Transverse colon (tissue), 4 donors: ENCODE measurements at regions not wholly inside any gene's neighbourhood (a gene's known extent, or its start where the extent isn't known, plus 50 kb on each side); places are given as distances from the start of the nearest gene placed in this dataset.

Experiments
- DNase-seq: peaks from one replicate; pipeline ENCODE4 v3.0.0-alpha.2; 2019
- H3K27ac ChIP-seq, 4 donors: fragments of 200-600 bp; sonication (generic); 2 replicates each; pipeline ENCODE4 v1.5.1; 2016 to 2018; ENCODE audit warnings: inconsistent platforms in 4 of 4
- H3K27me3 ChIP-seq: fragments of 200-600 bp; sonication (generic); 2 replicates; pipeline ENCODE4 v1.5.1; 2017; ENCODE audit warnings: inconsistent platforms
- H3K36me3 ChIP-seq, 4 donors: fragments of 200-600 bp; sonication (generic); 2 replicates each; pipeline ENCODE4 v1.5.1; 2017 to 2019; ENCODE audit warnings: inconsistent platforms in 4 of 4
- H3K4me1 ChIP-seq, 4 donors: fragments of 200-600 bp; sonication (generic); 2 replicates each; pipeline ENCODE4 v1.5.1; 2017 to 2020; ENCODE audit warnings: inconsistent platforms in 4 of 4
- H3K4me3 ChIP-seq, 4 donors: fragments of 200-600 bp; sonication (generic); 1 replicate in 1 of 4; 2 replicates in 3 of 4; pipeline versions ENCODE4 v1.5.1 to v1.6.1; 2017 to 2019; ENCODE audit warnings: inconsistent platforms in 4 of 4
- H3K9me3 ChIP-seq, 2 donors: fragments of 200-600 bp; sonication (generic); 2 replicates each; pipeline ENCODE4 v1.5.1; 2017 to 2019; ENCODE audit warnings: inconsistent platforms in 2 of 2
- EP300 ChIP-seq: sonication (generic); formaldehyde crosslinking; IDR thresholded peaks from one replicate; pipeline ENCODE4 v1.6.1; 2017; ENCODE audit warnings: antibody characterized with exemption, low read depth
- POLR2A ChIP-seq: fragments of 450-650 bp; IDR thresholded peaks from one replicate; pipeline ENCODE4 v1.6.1; 2016; ENCODE audit warnings: antibody characterized with exemption, mild to moderate bottlenecking, moderate library complexity
- POLR2AphosphoS5 ChIP-seq, 3 donors: sonication (generic); formaldehyde crosslinking; IDR thresholded peaks; one replicate each; pipeline ENCODE4 v1.6.1; 2016; ENCODE audit warnings: antibody characterized with exemption in 3 of 3
- WGBS, 2 donors: methylation state at CpG; one replicate each; pipeline ENCODE4 v1.1.5; 2018; ENCODE audit warnings: low coverage in 1 of 2; 5-methylcytosine and 5-hydroxymethylcytosine counted together
- in situ Hi-C, 4 donors: fragments of 200-750 bp; cut with MboI; loops; one replicate each; pipeline versions ENCODE4 v1.15.0 to v1.15.1; 2017; ENCODE audit warnings: low sequenced_read_pairs in 3 of 4, low pct_ligation_motif_present in 1 of 4, low pct_unique_long_range_greater_than_20kb in 1 of 4
- intact Hi-C: fragments of 100-400 bp; cut with DNase I; formaldehyde crosslinking; loops from one replicate; pipeline ENCODE4 v1.15.1; 2023; ENCODE audit warnings: low total_unique reads
- TF ChIP-seq, protein P1 (sequence below), 5 experiments: fragments of 200-600 bp in 3 of 5; fragments of 450-650 bp in 2 of 5; sonication (generic) in 3 of 5; IDR thresholded peaks; 1 replicate in 2 of 5; 2 replicates in 3 of 5; pipeline ENCODE4 v1.5.1; 2016 to 2017; ENCODE audit warnings: antibody characterized with exemption in 5 of 5, inconsistent platforms in 3 of 5, mild to moderate bottlenecking in 2 of 5, moderate library complexity in 1 of 5

DNA sequence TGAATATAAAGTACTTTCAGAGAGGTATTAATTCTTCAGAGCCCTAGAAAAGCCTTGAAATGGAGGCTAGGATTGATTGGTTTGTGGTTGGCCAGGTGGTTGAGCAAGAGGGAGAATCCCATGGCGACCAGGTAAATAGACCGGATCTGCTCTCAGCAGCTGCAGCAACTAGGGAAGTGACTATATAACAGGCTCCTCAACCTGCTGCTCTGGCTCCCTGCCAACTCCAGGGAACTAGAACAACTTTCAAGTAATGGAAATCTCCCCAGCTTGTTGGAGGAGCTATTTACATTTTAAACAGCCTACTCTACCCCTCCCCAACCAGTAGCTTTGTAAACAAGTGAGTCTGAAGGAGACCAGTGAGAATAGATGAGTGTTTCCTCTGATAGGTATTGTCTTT, 121.8 kb upstream of the CADM2 start:
- H3K9me3 ChIP-seq: no peaks in the 10 kb centered on the region
- DNase-seq: no peak
- H3K27me3 ChIP-seq: no peaks in the 10 kb centered on the region
- H3K27ac ChIP-seq: no peak overlapping the region
- 0 to 13% methylated on average over 2 of the region's 2 CpGs for WGBS, 2 donors
- no peak overlapping the region for H3K4me3 ChIP-seq
- no peaks in the 10 kb centered on the region for H3K36me3 ChIP-seq
- TF ChIP-seq POLR2AphosphoS5 (IDR thresholded peaks at IDR 0.05) (no peak), EP300 (no peak), POLR2A (no peak)
- TF ChIP-seq, protein P1, sequence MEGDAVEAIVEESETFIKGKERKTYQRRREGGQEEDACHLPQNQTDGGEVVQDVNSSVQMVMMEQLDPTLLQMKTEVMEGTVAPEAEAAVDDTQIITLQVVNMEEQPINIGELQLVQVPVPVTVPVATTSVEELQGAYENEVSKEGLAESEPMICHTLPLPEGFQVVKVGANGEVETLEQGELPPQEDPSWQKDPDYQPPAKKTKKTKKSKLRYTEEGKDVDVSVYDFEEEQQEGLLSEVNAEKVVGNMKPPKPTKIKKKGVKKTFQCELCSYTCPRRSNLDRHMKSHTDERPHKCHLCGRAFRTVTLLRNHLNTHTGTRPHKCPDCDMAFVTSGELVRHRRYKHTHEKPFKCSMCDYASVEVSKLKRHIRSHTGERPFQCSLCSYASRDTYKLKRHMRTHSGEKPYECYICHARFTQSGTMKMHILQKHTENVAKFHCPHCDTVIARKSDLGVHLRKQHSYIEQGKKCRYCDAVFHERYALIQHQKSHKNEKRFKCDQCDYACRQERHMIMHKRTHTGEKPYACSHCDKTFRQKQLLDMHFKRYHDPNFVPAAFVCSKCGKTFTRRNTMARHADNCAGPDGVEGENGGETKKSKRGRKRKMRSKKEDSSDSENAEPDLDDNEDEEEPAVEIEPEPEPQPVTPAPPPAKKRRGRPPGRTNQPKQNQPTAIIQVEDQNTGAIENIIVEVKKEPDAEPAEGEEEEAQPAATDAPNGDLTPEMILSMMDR (IDR thresholded peaks at IDR 0.05): no peak
- intact Hi-C loops (no loop called here), in situ Hi-C loops (no loop called here)
- no peaks in the 10 kb centered on the region for H3K4me1 ChIP-seq

DNA sequence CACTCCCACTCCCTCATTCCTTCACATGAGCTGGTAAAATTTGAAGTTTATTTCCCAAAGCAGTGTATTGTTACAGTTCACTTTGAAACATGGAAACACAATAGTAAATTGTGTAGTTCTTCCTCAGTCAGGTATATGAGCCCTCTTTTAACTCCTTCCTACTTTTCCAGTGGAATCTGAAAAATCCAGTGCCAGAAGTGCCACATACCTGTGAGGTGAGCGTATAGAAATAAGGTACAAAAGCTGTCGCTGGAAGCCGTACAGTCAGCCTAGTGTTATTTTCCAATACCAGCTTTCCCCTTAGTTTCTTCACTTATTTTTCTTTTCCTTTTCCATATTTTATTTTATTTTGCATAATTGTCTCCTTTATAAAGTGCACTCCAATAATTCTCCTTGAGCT, 81.7 kb upstream of the CADM2 start:
- in situ Hi-C loops: no loop called here
- H3K27me3 ChIP-seq: no peaks in the 10 kb centered on the region
- H3K9me3 ChIP-seq: no peaks in the 10 kb centered on the region
- TF ChIP-seq POLR2AphosphoS5 (IDR thresholded peaks at IDR 0.05): no peak
- TF ChIP-seq, protein P1 (IDR thresholded peaks at IDR 0.05): no peak
- TF ChIP-seq EP300: no peak
- no peak for TF ChIP-seq POLR2A
- DNase-seq: no peak
- WGBS, 2 donors: 96 to 97% methylated on average over 3 of the region's 3 CpGs
- intact Hi-C loops: no loop called here
- H3K27ac ChIP-seq: no peak overlapping the region
- H3K36me3 ChIP-seq: no peaks in the 10 kb centered on the region
- H3K4me3 ChIP-seq: no peak overlapping the region
- H3K4me1 ChIP-seq: no peaks in the 10 kb centered on the region

DNA sequence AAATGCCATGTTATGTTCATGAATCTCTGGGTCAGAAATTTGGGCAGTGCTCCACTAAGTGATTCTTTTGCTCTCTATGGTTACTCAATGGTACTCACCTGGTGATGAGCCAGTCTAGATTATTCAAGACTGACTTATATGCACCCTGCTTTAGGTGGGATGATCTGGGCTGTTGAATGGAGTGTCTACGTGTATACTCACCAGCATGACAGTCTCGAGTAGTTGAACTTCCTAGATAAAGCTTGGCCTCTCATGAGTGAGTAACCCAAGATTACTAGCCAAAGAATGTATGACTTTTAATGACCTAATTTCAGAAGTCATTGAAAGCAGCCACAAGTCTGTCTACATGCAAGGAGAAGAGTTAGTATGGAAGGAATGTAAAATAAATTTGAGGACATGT, 77.5 kb upstream of the CADM2 start:
- DNase-seq: no peak
- Histone ChIP-seq H3K27me3 (no peaks in the 10 kb centered on the region), H3K4me3 (no peak overlapping the region), H3K36me3 (no peaks in the 10 kb centered on the region), H3K4me1 (no peaks in the 10 kb centered on the region), H3K9me3 (no peaks in the 10 kb centered on the region), H3K27ac (no peak overlapping the region)
- WGBS, 2 donors: 60 to 83% methylated on average over 1 to 2 of the region's 2 CpGs
- intact Hi-C loops (no loop called here), in situ Hi-C loops (no loop called here)
- no peak for TF ChIP-seq POLR2A

DNA sequence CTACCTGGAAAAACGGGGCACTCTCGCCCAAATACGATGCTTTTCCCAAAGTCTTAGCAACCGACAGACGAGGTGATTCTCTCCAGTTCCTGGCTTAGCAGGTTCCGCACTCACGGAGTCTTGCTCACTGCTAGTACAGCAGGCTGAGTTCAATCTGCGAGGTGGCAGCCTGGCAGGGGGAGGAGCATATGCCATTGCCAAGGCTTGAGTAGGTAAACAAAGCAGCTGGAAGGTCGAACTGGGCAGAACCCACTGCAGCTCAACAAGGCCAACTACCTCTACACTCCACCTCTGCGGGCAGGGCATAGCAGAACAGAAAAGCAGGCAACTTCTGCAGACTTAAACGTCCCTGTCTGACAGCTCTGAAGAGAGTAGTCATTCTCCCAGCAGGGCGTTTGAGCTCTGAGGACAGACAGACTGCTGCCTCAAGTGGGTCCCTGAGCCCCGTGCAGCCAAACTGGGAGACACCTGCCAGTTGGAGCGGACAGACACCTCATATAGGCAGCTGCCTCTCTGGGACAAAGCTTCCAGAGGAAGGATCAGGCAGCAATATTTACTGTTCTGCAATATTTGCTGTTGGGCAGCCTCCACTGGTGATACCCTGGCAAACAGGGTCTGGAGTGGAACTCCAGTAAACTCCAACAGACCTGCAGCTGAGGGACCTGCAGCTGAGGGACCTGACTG, 73.4 kb upstream of the CADM2 start:
- Histone ChIP-seq H3K27me3 (no peaks in the 10 kb centered on the region), H3K4me3 (no peak overlapping the region), H3K9me3 (no peaks in the 10 kb centered on the region), H3K4me1 (no peaks in the 10 kb centered on the region), H3K36me3 (no peaks in the 10 kb centered on the region), H3K27ac (no peak overlapping the region)
- WGBS, 2 donors: 75% methylated on average over 14 of the region's 14 CpGs; no CpG with 5 or more reads in 1 of the 2 donors
- DNase-seq: no peak
- intact Hi-C loops: loop anchor here (5.0 kb wide), 1 partner anchor 1313 kb away; no protein-coding TSS in a partner anchor
- TF ChIP-seq EP300 (no peak), POLR2A (no peak), POLR2AphosphoS5 (IDR thresholded peaks at IDR 0.05) (no peak)
- TF ChIP-seq, protein P1 (IDR thresholded peaks at IDR 0.05): no peak
- in situ Hi-C loops: no loop called here

DNA sequence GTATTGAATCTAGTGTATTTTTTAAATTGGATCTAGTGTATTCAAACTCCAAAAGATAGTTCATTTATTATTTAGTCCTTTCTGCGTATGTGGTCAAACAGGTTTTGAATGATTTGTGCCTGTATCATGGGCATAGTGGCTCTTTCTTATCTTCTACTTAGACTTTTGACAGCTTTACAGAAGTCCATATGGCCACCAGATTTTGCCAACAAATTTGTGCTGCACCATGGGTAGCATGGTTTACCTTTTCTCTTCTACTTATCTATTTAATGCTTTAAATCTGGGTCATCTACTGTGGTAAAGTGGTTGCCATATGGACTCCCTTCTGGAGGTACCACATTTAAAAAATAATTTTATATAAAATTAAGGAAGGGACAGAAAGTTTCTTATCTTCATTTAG, 66.9 kb upstream of the CADM2 start:
- no peak overlapping the region for H3K27ac ChIP-seq
- in situ Hi-C loops (no loop called here), intact Hi-C loops (no loop called here)
- no peaks in the 10 kb centered on the region for H3K36me3 ChIP-seq
- TF ChIP-seq, protein P1 (IDR thresholded peaks at IDR 0.05): no peak
- H3K4me3 ChIP-seq: no peak overlapping the region
- H3K27me3 ChIP-seq: no peaks in the 10 kb centered on the region
- H3K4me1 ChIP-seq: no peaks in the 10 kb centered on the region
- H3K9me3 ChIP-seq: peaks cover 0 to 2% of the 10 kb centered on the region in 2 donors
- DNase-seq: no peak
- WGBS, 2 donors: 79 to 80% methylated on average over 1 of the region's 1 CpG
